HUDEP-2 (cell line): ENCODE measurements at regions not wholly inside any gene's neighbourhood (a gene's known extent, or its start where the extent isn't known, plus 50 kb on each side); places are given as distances from the start of the nearest gene placed in this dataset.

Experiments
- DNase-seq, 76 experiments: peaks; one replicate each; lab custom pipeline; 2025; ENCODE audit not compliant: unreplicated experiment in 76 of 76; lab: John Stamatoyannopoulos, UW

- no peak for DNase-seq
Measured at GRCh38 chr4:107255596-107255995, 219.5 kb upstream of the DKK2 start.

DNA sequence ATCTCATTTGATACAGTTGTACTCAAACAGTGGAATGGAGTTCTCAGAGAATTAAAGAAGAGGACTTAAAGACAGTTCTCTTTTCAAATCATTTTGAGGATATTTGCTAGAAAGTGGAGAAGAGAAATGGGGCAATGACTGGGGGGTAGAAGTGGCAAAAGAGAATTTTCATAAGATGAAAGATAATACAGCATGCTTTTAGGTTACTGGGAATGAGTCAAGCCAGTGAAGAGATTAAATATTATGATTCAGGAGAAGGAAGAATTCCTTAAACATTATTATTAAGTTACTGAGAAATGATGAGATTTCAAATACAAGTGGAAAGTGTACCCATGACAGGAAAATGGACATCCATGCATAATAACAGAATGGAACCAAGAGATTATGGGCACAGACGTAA is 219.0 kb upstream of the DKK2 start:
- DNase-seq: no peak

GRCh38 chr4:107253579-107254068 is 217.5 kb upstream of the DKK2 start:
- no peak for DNase-seq

- no peak for DNase-seq
Measured at GRCh38 chr4:107253090-107253489, 217.0 kb upstream of the DKK2 start.

GRCh38 chr4:107252571-107252970 is 216.5 kb upstream of the DKK2 start:
- no peak for DNase-seq

GRCh38 chr4:107248571-107248970 is 212.5 kb upstream of the DKK2 start:
- no peak for DNase-seq

- DNase-seq: no peak
Measured at GRCh38 chr4:107247738-107248137, 211.6 kb upstream of the DKK2 start.

GRCh38 chr4:107246761-107247160 is 210.6 kb upstream of the DKK2 start:
- DNase-seq: no peak

DNA sequence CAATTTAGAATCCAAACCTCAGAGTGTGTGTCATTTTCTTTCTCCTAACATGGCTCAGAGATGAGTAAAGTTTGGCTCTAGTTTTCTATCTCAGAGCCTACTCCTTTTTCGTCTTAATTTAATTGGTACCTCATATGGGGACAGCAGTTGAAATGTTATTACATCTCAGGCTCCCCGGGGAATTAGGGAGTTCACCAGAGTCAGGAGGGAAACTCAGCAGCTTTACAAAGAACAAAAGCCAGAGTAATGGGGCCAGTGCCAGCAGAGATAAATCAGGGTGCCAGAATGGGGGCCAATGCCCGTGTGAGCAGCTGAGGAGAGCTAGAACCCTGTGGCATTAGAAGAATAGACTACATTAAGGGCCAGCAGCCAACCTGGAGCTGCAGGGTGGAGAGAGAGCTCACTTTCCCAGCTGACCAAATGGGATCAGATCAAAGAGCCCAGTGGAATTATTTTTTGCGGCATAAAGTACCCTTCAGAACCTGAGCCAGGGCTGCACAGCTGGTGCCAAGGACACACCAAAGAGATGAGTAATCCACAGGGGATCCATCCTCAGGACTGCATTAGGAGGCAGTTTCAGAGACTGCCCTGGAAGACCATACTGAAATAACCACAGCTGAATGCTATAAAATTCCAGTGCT is 207.1 kb upstream of the DKK2 start:
- no peak for DNase-seq

DNA sequence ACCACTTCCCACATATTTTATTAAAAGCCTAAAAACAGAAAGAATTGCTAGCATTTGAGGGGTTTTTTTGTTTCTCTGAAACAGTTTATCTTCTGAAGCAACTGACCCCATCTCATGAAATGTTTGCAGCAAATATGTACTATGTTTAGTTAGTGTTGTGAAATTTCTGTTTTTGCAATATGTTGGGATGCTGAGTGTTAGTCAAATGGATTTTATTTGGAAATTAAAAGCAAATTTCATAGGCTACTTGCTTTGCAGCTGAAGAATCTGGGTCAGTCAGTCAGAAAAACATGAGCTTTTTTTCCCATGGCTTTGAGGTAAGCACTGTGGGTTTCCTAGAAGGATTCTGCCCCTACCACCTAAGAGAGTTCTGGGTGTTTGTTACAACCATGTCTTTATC is 184.9 kb upstream of the DKK2 start:
- no peak for DNase-seq

DNA sequence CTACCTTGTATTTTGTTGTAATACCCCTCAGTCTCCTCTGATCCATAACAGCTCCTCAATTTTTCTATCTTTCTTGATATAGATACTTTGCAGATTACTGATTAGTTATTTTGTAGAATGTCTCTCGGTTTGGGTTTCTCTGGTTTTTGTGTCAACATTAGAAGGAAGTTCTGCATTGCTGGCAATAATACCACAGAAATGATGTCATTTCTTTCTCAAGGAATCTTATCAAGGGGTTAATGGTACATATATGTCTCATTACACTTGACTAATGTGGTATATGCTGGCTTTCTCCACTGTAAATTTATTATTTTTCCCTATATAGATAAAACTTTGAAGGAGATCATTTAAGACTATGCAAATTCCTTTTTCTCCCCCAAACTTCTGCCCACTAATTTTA is 183.6 kb upstream of the DKK2 start:
- DNase-seq: no peak

DNA sequence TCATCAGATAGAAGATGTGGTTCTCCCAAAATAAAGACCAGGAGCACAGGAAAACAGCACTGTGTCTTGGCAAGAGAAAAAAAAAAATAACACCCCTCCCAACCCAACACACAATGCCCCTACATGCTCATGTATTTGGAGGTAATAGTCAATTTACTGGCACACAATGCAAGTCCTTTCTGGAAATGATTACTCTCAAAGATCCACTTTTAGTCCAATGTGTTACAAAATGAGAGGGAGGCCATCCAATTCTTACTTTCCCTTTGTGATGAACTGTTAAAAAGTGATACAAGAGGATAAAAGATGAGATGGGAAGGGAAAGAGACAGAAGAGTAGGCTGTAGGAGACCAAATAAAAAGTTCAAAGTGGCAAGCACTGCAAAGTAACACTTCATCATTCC is 180.3 kb upstream of the DKK2 start:
- no peak for DNase-seq

DNA sequence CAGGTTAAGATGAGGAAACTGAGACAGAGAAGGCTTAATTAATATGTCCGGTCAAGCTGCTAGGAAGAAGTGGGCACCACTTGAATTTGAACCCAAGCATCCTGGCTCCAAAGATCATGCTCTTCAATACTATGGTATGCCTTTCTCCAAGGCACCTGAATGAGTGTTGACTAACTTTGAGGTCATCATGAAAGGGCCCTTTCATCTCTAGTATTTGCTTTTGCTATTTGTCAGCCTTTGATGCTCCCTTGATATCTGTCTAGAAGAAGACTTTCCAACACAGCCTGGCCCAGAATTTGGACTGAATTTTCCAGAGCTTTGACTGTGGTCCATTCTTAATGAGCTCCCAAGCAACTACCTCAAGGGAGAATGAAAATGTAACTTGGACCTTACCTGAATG is 179.1 kb upstream of the DKK2 start:
- DNase-seq: no peak

DNA sequence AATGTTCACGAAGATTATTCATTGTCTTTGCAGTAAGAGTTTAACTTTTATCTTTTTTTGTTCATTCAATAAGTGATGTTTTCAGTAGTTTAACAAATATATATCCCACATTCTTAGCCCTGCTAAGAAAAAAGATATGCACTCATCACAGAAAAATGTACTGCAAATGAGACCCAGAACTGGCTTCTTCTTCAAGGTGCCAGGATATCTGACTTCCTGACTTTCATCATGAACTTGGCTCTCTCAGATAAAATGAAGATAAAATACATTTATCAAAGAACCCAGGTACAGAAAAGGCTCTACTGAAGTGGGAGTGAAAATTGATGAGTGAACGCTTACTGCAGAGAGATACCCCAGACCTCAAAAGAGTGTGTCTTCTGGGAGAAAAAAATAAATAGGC is 177.8 kb upstream of the DKK2 start:
- no peak for DNase-seq

GRCh38 chr4:107213410-107213809 is 177.3 kb upstream of the DKK2 start:
- DNase-seq: no peak

DNA sequence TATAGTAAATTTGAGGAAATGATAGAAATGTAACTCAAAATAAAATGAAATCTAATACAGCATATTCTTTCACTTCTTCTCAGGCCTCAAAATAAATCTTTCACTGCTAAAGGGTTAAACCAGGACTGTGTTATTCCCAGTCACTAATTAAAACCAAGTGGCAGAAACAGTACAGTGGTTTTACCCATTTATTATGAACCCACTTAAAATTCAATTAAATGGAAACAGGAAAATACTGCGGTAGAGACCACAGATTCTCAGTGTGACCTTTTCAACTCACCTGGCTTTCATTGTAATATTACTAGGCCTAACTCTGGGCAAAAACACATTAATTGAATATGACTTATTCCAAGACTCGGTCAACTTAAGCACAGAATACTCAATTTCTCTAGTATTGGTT is 176.5 kb upstream of the DKK2 start:
- DNase-seq: no peak

- no peak for DNase-seq
Measured at GRCh38 chr4:107210450-107211239, 174.5 kb upstream of the DKK2 start.

GRCh38 chr4:107203733-107204132 is 167.6 kb upstream of the DKK2 start:
- no peak for DNase-seq

DNA sequence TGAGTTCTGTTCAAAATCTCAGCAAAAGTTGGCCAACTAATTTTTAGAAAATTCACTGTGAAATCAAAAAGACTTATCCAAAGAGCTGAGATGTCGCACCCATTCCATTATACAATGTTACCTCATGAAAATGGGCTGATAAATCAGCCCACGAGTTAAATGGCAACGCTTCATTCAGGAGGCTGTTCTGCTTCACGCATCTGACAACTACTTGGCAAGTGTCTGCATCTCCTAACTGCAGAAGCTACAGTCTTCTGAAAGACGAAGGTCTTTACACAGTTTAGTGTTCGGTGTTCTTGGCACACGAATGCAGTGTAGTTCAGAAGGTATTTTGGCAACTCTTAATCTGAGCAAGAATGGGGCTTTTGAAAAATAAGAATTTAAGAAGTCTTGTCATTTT is 166.6 kb upstream of the DKK2 start:
- no peak for DNase-seq

DNA sequence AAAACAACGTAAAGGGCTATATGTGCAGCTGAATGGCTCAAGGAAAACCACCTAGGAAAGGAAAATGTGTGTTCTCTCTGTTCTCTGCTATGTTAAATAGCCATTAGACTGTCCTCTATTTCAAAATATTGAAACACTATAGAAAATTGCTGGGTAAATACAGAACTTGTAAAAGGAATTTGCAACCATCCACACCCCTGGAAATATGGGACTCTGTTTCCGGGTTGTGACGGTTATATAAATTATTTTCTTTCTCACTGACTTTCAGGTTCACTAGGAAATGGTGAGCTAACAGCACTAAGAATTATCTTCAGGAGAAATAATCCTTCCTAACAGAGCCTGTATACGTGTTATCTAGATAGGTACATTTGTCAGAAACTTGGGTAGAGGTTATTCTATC is 161.0 kb upstream of the DKK2 start:
- DNase-seq: no peak

- no peak for DNase-seq
Measured at GRCh38 chr4:107196312-107196711, 160.2 kb upstream of the DKK2 start.

DNA sequence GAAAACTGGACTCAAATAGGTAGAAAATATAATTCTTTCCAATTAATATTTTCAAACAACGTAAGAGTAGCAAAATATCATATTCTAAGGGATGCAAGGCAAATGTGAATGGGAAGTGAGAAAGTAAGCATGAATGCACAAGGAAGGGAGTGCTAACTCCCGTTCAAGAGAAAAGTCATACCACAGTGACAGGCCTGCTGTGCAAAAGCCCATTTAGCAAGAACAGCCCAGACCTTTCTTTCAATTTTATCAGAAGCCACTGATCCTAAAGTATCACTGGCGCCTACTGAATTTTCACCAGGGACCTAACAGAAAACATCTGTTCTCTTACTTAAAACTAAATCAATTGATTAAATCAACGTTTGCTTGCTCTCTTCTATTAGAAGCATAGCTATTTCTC is 157.9 kb upstream of the DKK2 start:
- DNase-seq: no peak
